ENCODE measurements at regions not wholly inside any gene's neighbourhood (a gene's known extent, or its start where the extent isn't known, plus 50 kb on each side); places are given as distances from the start of the nearest gene placed in this dataset.

DNA sequence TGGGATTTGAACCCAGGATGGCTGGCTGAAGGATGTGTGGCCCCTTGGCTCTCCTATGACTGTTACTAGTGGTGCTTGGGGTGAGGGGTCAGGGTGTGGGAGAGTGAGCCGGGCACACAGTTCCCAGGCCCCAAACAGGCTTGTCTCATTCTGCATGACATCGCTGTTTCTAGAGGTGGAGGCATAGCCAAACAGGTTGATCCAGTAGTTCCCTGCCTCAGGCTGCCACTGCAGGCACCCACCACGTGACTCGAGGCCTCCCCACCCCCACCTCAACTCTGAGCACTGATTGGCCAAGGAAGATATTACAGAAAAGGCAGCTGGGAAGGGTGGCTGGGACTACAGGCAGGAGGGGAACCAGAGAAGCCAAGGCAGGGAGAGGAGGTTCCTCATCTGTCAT, 102.6 kb downstream of the NCOR2 start:
- TF ChIP-seq, protein P1, sequence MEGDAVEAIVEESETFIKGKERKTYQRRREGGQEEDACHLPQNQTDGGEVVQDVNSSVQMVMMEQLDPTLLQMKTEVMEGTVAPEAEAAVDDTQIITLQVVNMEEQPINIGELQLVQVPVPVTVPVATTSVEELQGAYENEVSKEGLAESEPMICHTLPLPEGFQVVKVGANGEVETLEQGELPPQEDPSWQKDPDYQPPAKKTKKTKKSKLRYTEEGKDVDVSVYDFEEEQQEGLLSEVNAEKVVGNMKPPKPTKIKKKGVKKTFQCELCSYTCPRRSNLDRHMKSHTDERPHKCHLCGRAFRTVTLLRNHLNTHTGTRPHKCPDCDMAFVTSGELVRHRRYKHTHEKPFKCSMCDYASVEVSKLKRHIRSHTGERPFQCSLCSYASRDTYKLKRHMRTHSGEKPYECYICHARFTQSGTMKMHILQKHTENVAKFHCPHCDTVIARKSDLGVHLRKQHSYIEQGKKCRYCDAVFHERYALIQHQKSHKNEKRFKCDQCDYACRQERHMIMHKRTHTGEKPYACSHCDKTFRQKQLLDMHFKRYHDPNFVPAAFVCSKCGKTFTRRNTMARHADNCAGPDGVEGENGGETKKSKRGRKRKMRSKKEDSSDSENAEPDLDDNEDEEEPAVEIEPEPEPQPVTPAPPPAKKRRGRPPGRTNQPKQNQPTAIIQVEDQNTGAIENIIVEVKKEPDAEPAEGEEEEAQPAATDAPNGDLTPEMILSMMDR (conservative IDR thresholded peaks at IDR 0.05; ENCODE audit: low read length), result no peak
- no peak for TF ChIP-seq EZH2phosphoT487 (IDR thresholded peaks at IDR 0.05; ENCODE audit: borderline replicate concordance)

All from Loucy (cell line).